Renal cortical epithelial cell (primary cell): ENCODE measurements at regions not wholly inside any gene's neighbourhood (a gene's known extent, or its start where the extent isn't known, plus 50 kb on each side); places are given as distances from the start of the nearest gene placed in this dataset.
A peak's percentile ranks its signal among the peaks of the same experiment; 100 is the strongest.
"Not testable (repeated sequence)": the region's sequence is repeated elsewhere in the genome, so short reads cannot be mapped to it uniquely, and the experiment has no call there.

ENCODE experiments used
- DNase-seq: peaks from one replicate; pipeline ENCODE4 v3.0.0-alpha.2; 2011; ENCODE audit warnings: low read depth

DNA sequence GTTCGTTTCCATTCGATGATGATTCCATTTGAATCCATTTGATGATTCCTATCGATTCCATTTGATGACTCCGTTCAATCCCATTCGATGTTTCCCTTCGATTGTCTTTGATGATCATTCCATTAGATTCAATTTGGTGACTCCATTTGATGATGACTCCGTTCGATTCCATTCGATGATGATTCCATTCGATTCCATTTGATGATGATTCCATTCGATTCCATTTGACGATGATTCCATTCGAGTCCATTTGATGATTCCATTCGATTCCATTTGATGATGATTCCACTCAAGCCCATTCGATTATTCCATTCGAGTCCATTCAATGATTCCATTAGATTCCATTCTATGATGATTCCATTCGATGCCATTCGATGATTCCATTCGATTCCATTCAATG is 2730.6 kb downstream of the RPIA start:
- not testable (repeated sequence) for DNase-seq

- not testable (repeated sequence) for DNase-seq
Measured at GRCh38 chr2:91427148-91427547, 2735.7 kb downstream of the RPIA start.

DNA sequence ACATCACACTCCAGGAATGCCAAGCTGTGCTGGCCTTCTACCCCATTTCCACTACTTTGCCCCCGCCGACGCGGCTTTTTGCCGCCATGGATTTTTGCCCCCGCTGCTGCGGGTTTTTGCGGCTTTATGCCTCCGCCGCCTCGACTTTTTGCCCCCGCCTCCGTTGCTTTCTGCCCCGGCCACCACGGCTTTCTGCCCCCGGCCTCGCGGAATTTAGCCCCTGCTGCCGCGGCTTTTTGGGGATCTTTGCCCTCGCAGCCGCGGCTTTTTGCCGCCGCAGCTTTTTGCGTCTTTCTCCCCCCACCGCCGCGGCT is 2750.4 kb downstream of the RPIA start:
- not testable (repeated sequence) for DNase-seq

GRCh38 chr2:91442246-91442905 is 2750.9 kb downstream of the RPIA start:
- no peak for DNase-seq

GRCh38 chr2:91442906-91443729 is 2751.6 kb downstream of the RPIA start:
- not testable (repeated sequence) for DNase-seq

DNA sequence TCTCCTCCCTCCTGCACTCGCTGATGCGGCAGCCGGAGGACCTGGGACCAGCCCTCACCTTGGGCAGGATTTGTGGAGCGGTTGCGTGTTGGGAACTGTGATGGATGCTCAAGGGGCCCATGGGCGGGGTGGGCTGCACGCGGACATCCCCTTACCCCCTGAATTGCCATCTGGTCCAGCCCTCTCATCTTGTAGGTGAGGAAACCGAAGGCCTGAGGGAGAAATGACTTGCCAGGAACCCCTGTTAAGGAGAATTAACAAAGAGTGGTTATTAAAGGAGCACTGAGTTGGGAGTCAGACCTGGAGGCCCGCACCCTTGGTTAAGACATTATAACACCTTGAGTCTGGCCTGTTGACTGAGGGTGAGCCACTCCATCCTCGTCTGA is 2752.2 kb downstream of the RPIA start:
- DNase-seq: not testable (repeated sequence)

DNA sequence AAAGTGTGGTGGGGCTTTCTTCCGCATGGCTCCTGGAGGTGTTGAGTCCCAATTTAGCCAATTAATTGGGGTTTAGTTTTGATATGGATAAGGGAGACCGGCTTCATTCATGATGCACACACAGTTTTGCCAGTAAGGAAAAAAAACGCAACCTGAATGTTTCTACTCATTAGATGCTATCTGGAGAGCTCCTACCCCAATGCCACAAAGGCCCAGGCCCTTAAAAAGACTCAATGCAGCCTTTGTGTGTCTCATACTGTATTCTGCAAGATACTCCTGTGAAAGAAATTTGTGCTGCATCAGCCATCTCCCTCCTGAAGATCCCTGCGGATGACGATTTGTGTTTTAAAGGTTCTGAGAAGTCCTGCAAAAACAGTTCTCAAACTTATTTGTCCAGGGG is 2754.2 kb downstream of the RPIA start:
- DNase-seq: not testable (repeated sequence)

DNA sequence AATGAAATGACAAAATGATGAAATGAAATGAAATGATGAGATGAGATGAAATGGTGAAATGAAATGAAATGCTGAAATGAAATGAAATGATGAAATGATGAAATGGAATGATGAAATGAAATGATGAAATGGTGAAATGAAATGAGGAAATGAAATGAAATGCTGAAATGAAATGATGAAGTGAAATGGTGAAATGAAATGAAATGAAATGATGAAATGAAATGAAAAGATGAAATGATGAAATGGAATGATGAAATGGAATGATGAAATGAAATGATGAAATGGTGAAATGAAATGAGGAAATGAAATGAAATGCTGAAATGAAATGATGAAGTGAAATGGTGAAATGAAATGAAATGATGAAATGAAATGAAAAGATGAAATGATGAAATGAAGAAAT is 2755.0 kb downstream of the RPIA start:
- not testable (repeated sequence) for DNase-seq

GRCh38 chr2:91446915-91447314 is 2755.4 kb downstream of the RPIA start:
- DNase-seq: not testable (repeated sequence)

GRCh38 chr2:91447508-91447907 is 2756.0 kb downstream of the RPIA start:
- not testable (repeated sequence) for DNase-seq

- not testable (repeated sequence) for DNase-seq
Measured at GRCh38 chr2:91462292-91462691, 2770.8 kb downstream of the RPIA start.

DNA sequence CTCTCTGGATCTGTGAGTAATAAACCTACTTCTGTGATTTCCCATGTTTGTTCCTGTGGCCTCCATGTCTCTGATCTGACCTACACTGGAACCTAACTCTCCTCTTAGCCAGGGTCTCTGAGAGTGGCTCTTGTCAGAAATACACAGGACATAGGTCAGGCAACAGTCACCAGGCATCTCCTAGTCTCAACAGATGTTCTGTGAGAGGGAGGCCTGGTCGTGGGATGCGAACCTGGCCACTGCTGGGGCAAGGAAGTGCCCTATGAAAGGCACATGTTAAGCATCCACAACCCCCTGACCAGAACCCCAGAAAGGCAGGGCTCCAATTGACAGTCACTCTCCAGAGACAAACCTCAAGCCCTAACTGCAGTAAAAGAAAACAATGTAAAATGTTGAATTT is 2771.5 kb downstream of the RPIA start:
- DNase-seq: not testable (repeated sequence)

GRCh38 chr2:91466780-91467363 is 2775.4 kb downstream of the RPIA start:
- not testable (repeated sequence) for DNase-seq

DNA sequence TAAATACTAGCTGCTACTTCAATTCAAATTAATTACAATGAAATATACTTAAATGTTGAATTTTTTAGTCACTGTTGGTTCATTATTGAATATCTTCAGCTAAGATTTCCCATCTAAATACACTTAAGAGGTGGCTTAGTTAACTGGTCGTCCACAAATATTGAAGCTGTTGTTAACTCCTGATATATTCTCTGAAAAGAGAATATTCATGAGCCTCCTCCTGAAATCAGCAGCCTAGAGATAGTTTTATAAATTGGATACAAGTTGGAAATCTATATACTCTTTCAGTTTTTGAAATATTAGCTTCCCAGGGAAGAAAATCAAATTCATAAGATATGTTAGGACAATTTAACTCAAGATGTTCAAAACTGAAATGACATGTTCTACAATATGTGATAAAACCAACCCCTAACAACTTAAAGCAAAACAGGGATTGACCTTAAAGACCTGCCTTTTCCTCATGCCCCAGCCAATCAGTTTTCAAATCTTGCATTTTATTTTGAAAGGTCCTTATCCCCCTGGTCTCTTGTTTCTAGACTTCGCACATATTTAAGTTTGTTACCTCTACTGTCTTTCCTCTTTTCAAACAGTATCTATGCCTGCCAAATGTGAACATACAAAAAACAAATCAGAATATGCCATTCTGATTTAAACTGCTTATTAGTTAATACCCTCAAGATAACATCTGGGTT is 2784.9 kb downstream of the RPIA start:
- not testable (repeated sequence) for DNase-seq

DNA sequence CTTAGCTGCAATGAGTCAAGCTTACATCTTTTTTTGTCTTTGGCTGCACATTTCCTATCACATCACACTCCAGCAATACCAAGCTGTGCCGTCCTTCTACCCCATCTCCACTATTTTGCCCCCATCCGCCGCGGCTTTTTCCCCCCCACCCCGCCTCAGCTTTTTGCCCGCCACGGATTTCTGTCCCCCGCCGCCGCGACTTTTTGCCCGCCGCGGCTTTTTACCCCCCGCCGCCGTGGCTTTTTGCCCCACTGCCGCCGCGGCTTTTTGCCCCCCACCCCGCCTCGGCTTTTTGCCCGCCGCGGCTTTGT is 2785.4 kb downstream of the RPIA start:
- DNase-seq: not testable (repeated sequence)

DNA sequence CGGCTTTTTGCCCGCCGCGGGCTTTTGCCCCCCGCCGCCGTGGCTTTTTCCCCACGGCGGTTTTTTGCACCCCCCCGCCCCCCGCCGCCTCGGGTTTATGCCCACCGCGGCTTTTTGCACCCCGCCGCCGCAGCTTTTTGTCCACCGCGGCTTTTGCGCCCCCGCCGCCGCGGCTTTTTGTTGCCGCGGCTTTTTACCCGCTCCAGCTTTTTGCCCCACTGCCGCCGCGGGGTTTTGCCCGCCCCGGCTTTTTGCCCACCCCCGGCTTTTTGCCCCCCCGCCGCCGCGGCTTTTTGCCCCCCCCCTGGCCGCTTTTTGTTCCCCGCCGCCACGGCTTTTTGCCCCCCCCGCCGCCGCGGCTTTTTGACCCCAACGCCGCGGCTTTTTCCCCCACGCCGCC is 2785.8 kb downstream of the RPIA start:
- not testable (repeated sequence) for DNase-seq

DNA sequence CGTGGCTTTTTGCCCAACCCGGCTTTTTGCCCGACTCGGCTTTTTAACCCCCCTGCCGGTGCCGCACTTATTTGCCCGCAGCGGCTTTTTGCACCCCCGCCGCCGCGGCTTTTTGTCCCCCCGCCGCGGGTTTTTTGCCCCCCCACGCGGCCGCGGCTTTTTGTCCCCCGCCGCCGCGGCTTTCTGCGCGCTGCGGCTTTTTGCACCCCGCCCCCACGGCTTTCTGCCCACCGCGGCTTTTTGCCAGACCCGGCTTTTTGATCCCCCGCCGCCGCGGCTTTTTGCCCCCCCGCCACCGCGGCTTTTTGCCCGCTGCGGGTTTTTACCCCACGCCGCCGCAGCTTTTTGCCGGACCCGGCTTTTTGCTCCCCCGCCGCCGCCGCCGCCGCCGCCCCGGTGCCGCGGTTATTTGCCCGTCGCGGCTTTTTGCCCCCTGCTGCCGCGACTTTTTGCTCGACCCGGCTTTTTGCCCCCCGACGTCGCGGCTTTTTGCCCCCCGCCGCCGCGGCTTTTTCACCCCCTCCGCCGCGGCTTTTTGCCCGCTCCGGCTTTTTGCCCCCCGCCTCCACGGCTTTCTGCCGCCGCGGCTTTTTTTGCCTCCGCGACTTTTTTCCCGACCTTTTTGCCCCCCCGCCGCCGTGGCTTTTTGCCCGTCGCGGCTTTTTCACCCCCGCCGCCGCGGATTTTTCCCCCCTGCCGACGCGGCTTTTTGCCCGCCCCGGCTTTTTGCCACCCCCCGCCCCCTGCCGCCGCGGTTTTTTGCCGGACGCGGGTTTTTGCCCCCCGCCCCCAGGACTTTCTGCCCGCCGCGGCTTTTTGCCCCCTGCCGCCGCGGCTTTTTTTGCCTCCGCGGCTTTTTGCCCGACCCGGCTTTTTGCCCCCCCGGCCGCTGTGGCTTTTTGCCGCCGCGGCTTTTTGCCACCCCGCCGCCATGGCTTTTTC is 2786.5 kb downstream of the RPIA start:
- DNase-seq: no peak

DNA sequence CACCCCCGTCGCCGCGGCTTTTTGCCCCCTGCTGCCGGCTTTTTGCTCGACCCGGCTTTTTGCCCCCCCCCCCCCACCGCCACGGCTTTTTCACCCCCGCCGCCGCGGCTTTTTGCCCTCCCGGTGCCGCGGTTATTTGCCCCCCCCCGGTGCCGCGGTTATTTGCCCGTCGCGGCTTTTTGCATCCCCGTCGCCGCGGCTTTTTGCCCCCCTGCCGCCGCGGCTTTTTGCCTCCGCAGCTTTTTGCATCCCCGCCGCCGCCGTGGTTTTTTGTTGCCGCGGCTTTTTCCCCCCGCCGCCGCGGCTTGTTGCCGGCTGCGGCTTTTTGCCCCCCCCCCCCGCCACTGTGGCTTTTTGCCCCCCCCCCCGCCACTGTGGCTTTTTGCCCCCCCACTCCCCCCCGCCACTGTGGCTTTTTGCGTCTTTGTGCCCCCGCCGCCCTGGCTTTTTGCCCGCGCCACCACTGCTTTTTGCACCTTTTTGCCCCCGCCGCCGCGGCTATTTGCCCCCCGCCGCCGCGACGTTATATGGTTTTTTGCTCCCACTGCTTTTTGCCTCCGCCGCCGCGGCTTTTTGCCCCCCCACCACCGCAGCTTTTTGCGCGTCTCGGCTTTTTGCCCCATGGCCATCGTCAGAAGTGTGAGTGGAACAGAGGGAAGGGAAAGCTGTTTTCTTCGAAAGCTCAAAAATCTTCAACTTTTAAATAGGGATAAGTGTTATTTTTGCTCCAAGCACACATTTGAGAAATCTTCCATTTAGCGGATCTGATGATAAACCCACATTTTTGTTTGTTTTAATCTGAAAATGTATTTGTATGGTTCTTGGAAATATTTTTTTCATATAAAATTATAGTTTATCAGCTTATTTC is 2787.6 kb downstream of the RPIA start:
- peak; percentile 2 for DNase-seq

DNA sequence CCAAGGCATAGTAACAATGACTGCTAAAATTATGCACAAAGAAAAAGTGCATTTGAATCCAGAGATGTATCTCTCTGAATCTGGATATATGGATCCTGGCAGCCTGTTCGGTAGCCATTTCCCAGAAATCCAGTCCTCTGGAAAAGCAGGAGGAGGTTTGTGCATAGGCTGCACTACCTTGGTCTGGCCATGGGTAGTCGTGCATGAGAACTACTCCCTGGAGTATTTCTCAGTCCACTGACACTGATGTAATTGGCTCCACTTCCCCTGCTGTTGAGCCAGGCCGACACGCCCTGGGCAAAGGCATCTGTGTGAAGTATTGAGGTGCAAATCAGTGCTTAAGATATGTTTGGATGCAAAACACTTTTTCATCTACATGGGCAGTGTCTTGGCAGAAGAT is 2793.8 kb downstream of the RPIA start:
- DNase-seq: not testable (repeated sequence)
